ENCODE measurements at regions not wholly inside any gene's neighbourhood (a gene's known extent, or its start where the extent isn't known, plus 50 kb on each side); places are given as distances from the start of the nearest gene placed in this dataset.

- no peak for DNase-seq (ENCODE audit: low spot score)
- no peaks in the 10 kb centered on the region for H3K4me1 ChIP-seq (ENCODE audit: insufficient read depth, poor library complexity, severe bottlenecking)
- no peak overlapping the region for H3K4me3 ChIP-seq (ENCODE audit: severe bottlenecking)
- no peaks in the 10 kb centered on the region for H3K27me3 ChIP-seq (ENCODE audit: insufficient read depth, poor library complexity, severe bottlenecking)
- no peak overlapping the region for H3K27ac ChIP-seq (ENCODE audit: poor library complexity, severe bottlenecking)
- no peak for ATAC-seq (ENCODE audit: low read depth)
- H3K36me3 ChIP-seq (ENCODE audit: low read depth), result no peaks in the 10 kb centered on the region
- TF ChIP-seq CTCF (IDR thresholded peaks at IDR 0.05; ENCODE audit: poor library complexity, severe bottlenecking), result no peak
- H3K9me3 ChIP-seq (ENCODE audit: severe bottlenecking), result no peaks in the 10 kb centered on the region
These were observed 139.9 kb downstream of the CXCL12 start for GRCh38 chr10:44244745-44245600.

- Histone ChIP-seq H3K9me3 (ENCODE audit: severe bottlenecking) (no peaks in the 10 kb centered on the region), H3K36me3 (ENCODE audit: low read depth) (no peaks in the 10 kb centered on the region), H3K27ac (ENCODE audit: poor library complexity, severe bottlenecking) (no peak overlapping the region), H3K4me1 (ENCODE audit: insufficient read depth, poor library complexity, severe bottlenecking) (no peaks in the 10 kb centered on the region), H3K27me3 (ENCODE audit: insufficient read depth, poor library complexity, severe bottlenecking) (no peaks in the 10 kb centered on the region), H3K4me3 (ENCODE audit: severe bottlenecking) (no peak overlapping the region)
- DNase-seq (ENCODE audit: low spot score), result no peak
- no peak for ATAC-seq (ENCODE audit: low read depth)
- TF ChIP-seq CTCF (IDR thresholded peaks at IDR 0.05; ENCODE audit: poor library complexity, severe bottlenecking), result no peak
These were observed 140.9 kb downstream of the CXCL12 start for GRCh38 chr10:44243851-44244510.

- TF ChIP-seq CTCF (IDR thresholded peaks at IDR 0.05; ENCODE audit: poor library complexity, severe bottlenecking), result no peak
- H3K27ac ChIP-seq (ENCODE audit: poor library complexity, severe bottlenecking), result no peak overlapping the region
These were observed 142.1 kb downstream of the CXCL12 start for GRCh38 chr10:44242826-44243225.

DNA sequence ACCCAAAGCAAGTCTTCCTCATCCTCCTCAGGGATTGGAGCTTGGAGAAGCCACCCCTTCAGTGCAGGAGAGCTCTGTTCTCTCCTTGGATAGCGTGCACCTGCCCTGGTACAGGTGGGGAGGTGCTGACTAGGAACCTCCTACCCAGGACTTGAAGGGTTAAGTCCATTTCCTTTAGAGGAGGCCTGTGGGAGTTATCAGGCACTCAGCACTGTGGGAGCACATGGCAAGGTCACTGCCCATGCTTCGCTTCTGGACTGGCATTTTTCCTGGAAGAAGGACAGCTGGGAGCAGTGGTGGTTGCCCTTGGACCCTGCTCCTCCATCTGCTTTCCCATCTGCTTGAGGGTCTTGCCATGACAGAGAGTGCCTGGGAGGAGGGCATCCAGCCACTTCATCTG, 142.8 kb downstream of the CXCL12 start:
- no peak for ATAC-seq (ENCODE audit: low read depth)
- no peak for TF ChIP-seq CTCF (IDR thresholded peaks at IDR 0.05; ENCODE audit: poor library complexity, severe bottlenecking)
- H3K4me1 ChIP-seq (ENCODE audit: insufficient read depth, poor library complexity, severe bottlenecking), result no peaks in the 10 kb centered on the region

More at GRCh38 chr10:44242826-44243225, 142.1 kb downstream of the CXCL12 start:
- DNase-seq (ENCODE audit: low spot score), result no peak
- no peak overlapping the region for H3K4me3 ChIP-seq (ENCODE audit: severe bottlenecking)
- H3K9me3 ChIP-seq (ENCODE audit: severe bottlenecking), result no peaks in the 10 kb centered on the region
- no peaks in the 10 kb centered on the region for H3K36me3 ChIP-seq (ENCODE audit: low read depth)
- no peaks in the 10 kb centered on the region for H3K4me1 ChIP-seq (ENCODE audit: insufficient read depth, poor library complexity, severe bottlenecking)
- no peaks in the 10 kb centered on the region for H3K27me3 ChIP-seq (ENCODE audit: insufficient read depth, poor library complexity, severe bottlenecking)
- ATAC-seq (ENCODE audit: low read depth), result no peak

More for the DNA sequence above, 142.8 kb downstream of the CXCL12 start:
- no peak for DNase-seq (ENCODE audit: low spot score)
- Histone ChIP-seq H3K27ac (ENCODE audit: poor library complexity, severe bottlenecking) (no peak overlapping the region), H3K4me3 (ENCODE audit: severe bottlenecking) (no peak overlapping the region), H3K27me3 (ENCODE audit: insufficient read depth, poor library complexity, severe bottlenecking) (no peaks in the 10 kb centered on the region), H3K36me3 (ENCODE audit: low read depth) (no peaks in the 10 kb centered on the region), H3K9me3 (ENCODE audit: severe bottlenecking) (no peaks in the 10 kb centered on the region)

All from RWPE2 (cell line).